ENCODE measurements at regions not wholly inside any gene's neighbourhood (a gene's known extent, or its start where the extent isn't known, plus 50 kb on each side); places are given as distances from the start of the nearest gene placed in this dataset.

DNA sequence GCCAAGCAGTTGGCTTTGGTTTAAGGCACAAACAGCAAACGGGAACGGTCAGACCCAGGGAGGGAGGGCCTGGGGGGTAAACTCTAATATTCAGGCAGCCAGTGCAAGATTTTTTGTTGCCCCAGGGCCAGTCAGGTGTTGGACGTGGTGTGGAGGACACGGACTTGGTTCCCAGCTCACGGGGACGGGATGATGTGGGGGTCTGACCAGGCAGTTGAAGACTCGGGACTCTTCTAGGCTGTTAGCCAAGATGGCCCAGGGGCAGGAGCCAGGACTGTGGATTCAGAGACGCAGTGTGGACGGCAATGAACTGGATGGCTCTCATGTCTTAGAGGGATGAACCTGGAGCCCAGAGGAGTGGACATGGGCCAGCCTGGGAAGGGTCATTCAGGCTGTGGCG is 169.2 kb downstream of the C9orf50 start:
- no peak overlapping the region for H3K4me3 ChIP-seq (IDR thresholded peaks at IDR 0.05; ENCODE audit: insufficient read depth, low read depth, low read length)
- no peak overlapping the region for H2AFZ ChIP-seq (ENCODE audit: low read depth)
- H3K4me2 ChIP-seq, result no peak overlapping the region
- no peaks in the 10 kb centered on the region for H4K20me1 ChIP-seq (ENCODE audit: insufficient read depth)
- no peaks in the 10 kb centered on the region for H3K36me3 ChIP-seq (ENCODE audit: insufficient read depth)
- no peak overlapping the region for H3K9ac ChIP-seq
- TF ChIP-seq, protein P1, sequence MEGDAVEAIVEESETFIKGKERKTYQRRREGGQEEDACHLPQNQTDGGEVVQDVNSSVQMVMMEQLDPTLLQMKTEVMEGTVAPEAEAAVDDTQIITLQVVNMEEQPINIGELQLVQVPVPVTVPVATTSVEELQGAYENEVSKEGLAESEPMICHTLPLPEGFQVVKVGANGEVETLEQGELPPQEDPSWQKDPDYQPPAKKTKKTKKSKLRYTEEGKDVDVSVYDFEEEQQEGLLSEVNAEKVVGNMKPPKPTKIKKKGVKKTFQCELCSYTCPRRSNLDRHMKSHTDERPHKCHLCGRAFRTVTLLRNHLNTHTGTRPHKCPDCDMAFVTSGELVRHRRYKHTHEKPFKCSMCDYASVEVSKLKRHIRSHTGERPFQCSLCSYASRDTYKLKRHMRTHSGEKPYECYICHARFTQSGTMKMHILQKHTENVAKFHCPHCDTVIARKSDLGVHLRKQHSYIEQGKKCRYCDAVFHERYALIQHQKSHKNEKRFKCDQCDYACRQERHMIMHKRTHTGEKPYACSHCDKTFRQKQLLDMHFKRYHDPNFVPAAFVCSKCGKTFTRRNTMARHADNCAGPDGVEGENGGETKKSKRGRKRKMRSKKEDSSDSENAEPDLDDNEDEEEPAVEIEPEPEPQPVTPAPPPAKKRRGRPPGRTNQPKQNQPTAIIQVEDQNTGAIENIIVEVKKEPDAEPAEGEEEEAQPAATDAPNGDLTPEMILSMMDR (conservative IDR thresholded peaks at IDR 0.05; ENCODE audit: low read depth, low read length), result no peak
- H3K27ac ChIP-seq, result no peak overlapping the region
- H3K27me3 ChIP-seq (ENCODE audit: insufficient read depth, low read depth), result no peaks in the 10 kb centered on the region
- peaks cover 2% of the 10 kb centered on the region for H3K4me1 ChIP-seq (ENCODE audit: low read depth, poor library complexity, severe bottlenecking)
- H3K79me2 ChIP-seq (ENCODE audit: insufficient read depth, low read depth), result no peaks in the 10 kb centered on the region

DNA sequence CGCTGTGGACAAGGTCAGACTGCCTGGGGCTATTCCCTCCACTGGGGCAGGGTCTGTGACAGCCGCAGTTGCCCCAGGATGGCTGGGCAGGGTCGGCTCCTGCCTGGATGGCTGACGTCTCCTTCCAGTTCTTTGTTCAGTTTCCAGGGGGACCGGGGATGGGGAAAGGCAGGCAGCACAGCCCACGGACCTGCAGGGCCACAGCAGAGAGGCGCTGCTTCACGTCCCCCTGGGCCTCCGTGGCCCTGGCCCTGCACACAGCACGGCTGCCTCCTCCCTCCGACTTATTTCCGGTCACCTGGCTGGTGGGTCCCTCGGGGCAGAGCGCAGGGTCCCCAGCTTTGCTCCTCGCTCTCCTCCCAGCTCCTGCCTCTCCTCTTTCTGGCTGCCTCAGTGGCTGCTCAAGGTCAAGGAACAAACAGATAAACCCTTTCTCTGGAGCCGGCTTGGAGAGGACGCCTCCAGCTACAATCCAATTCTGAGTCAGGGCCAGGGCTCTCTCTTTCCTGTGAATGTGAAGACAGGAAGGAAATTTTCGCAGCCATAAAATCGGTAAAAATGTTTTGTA is 169.7 kb downstream of the C9orf50 start:
- Histone ChIP-seq H3K9ac (no peak overlapping the region), H3K4me3 (IDR thresholded peaks at IDR 0.05; ENCODE audit: insufficient read depth, low read depth, low read length) (no peak overlapping the region), H3K36me3 (ENCODE audit: insufficient read depth) (no peaks in the 10 kb centered on the region), H2AFZ (ENCODE audit: low read depth) (no peak overlapping the region), H3K4me2 (no peak overlapping the region), H3K79me2 (ENCODE audit: insufficient read depth, low read depth) (no peaks in the 10 kb centered on the region), H3K4me1 (ENCODE audit: low read depth, poor library complexity, severe bottlenecking) (no peaks in the 10 kb centered on the region), H3K27ac (no peak overlapping the region), H3K27me3 (ENCODE audit: insufficient read depth, low read depth) (no peaks in the 10 kb centered on the region), H4K20me1 (ENCODE audit: insufficient read depth) (no peaks in the 10 kb centered on the region)
- TF ChIP-seq, protein P1 (conservative IDR thresholded peaks at IDR 0.05; ENCODE audit: low read depth, low read length), result no peak

DNA sequence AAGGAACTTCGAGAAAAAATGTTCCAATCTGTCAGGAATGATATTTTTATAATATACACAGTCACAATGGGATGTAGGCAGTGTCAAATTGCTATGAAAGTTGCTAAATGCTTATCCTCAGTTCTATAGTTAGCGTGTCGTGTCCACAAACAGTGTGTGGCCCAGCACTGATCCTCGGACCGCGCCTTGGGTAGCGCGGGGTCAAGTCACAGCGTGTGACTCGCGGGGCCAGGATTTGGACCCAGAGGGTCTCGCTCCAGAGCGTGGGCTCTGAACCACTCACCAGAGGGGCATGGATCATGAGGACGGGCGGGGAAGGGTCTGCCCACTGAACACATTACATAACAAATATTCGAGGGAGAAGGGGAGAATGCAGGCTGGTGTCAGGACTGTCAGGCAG is 171.8 kb downstream of the C9orf50 start:
- Histone ChIP-seq H3K27me3 (ENCODE audit: insufficient read depth, low read depth) (no peaks in the 10 kb centered on the region), H3K4me3 (IDR thresholded peaks at IDR 0.05; ENCODE audit: insufficient read depth, low read depth, low read length) (no peak overlapping the region), H3K79me2 (ENCODE audit: insufficient read depth, low read depth) (no peaks in the 10 kb centered on the region), H2AFZ (ENCODE audit: low read depth) (no peak overlapping the region), H3K9ac (no peak overlapping the region), H3K36me3 (ENCODE audit: insufficient read depth) (no peaks in the 10 kb centered on the region), H3K27ac (no peak overlapping the region), H3K4me1 (ENCODE audit: low read depth, poor library complexity, severe bottlenecking) (no peaks in the 10 kb centered on the region), H3K4me2 (no peak overlapping the region), H4K20me1 (ENCODE audit: insufficient read depth) (no peaks in the 10 kb centered on the region)
- TF ChIP-seq, protein P1 (conservative IDR thresholded peaks at IDR 0.05; ENCODE audit: low read depth, low read length), result no peak

DNA sequence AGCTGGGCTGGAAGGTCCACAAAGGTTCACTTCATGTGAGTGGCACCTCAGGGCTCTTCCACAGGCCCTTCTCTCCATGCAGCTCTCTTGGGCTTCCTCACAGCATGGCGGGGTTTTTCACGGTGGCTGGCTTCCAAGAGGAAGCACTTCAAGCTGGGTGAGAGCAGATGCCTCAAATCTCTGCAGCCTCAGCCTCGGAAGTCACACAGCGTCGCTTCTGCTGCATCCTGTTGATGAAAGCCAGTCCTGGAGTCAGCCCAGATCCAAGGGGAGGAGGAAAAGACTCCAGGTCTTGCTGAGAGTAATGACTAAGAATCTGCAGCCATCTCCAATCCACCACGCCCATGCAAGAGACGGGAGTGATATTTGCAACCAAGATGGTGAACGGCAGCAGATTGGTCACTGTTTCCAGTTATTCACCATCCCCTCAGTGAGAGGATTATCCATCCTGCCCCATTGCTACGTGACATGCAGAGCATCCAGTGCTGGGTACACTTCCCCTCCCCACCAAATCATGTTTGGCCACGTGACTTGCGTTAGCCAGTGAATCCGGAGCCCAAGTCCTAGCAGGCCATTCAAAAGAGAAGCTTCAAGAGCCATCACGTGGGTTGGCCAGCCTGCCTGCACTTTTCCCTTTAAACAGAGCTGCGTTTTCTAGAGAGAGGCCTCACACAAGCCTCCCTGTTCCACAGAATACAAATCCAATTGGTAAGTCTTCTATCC is 173.9 kb downstream of the C9orf50 start:
- Histone ChIP-seq H3K4me2 (no peak overlapping the region), H3K4me3 (IDR thresholded peaks at IDR 0.05; ENCODE audit: insufficient read depth, low read depth, low read length) (no peak overlapping the region), H3K27ac (no peak overlapping the region), H4K20me1 (ENCODE audit: insufficient read depth) (no peaks in the 10 kb centered on the region), H2AFZ (ENCODE audit: low read depth) (no peak overlapping the region), H3K9ac (no peak overlapping the region), H3K4me1 (ENCODE audit: low read depth, poor library complexity, severe bottlenecking) (no peaks in the 10 kb centered on the region), H3K27me3 (ENCODE audit: insufficient read depth, low read depth) (no peaks in the 10 kb centered on the region), H3K36me3 (ENCODE audit: insufficient read depth) (no peaks in the 10 kb centered on the region), H3K79me2 (ENCODE audit: insufficient read depth, low read depth) (no peaks in the 10 kb centered on the region)
- TF ChIP-seq, protein P1 (conservative IDR thresholded peaks at IDR 0.05; ENCODE audit: low read depth, low read length), result no peak
